Activated T-cell treated with anti-CD3 and anti-CD28 coated beads for 24 hours (primary cell): ENCODE measurements at regions not wholly inside any gene's neighbourhood (a gene's known extent, or its start where the extent isn't known, plus 50 kb on each side); places are given as distances from the start of the nearest gene placed in this dataset.
"Not testable (repeated sequence)": the region's sequence is repeated elsewhere in the genome, so short reads cannot be mapped to it uniquely, and the experiment has no call there.

Source experiments
- DNase-seq: peaks from one replicate; pipeline ENCODE4 v3.0.0-alpha.2; 2020; ENCODE audit warnings: low read depth

- DNase-seq = not testable (repeated sequence)
These were observed 51.8 kb upstream of the SLC39A8 start for GRCh38 chr4:102397056-102397455.

DNA sequence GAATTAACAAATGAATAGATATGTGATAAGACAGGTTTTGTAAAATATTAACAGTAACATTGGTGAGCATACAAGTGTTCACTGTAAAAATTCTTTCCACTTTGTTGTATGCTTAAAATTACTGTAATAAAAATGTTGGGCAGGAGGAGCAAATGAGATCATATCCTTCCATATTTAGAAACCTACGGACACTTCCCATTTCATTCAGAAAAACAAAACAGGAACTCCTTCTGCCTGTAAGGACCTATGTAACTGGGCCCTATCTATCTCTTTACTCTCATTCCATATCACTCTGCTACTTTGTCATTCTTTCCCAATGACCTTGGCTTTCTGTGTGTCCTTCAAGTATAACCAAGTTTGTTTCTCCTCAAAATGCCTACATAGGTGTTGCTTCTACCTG is 53.7 kb upstream of the SLC39A8 start:
- no peak for DNase-seq

DNA sequence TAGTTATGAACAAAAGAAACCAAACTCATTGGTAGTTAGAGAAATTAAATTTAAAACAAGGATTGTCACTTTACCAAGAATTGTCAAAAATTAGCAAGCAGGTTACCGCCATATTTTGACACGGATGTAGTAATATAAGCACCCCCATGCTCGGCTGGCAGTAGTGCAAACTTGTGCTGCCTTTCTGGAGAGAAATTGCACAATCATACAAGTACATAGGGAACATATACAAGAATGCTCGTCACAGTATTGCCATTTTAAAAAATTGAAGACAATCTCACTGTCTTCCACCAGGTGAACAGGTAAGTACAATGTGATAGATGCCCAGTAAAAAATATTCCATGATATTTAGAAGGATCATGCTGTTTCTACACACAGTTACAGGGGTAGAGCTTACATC is 55.6 kb upstream of the SLC39A8 start:
- no peak for DNase-seq

GRCh38 chr4:102402223-102402622 is 56.9 kb upstream of the SLC39A8 start:
- DNase-seq = no peak

DNA sequence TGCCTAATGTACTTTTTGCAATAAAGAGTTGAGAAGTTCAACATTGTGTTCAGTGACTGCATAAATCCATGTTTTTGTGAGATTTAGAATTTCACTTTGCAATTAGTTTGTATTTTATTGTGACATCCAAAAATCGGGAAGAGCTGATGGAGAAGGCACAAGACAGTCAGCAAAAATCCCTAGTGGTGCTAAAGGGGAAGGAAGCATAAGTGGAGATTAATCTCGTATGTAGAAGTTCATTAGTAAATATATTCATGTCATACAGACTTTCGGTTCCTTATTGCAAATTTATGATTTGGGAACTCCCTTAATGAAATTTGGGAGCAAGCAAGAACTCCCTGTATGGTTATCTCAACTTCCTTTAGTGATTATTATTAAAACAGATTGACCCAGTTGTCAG is 57.8 kb upstream of the SLC39A8 start:
- DNase-seq = no peak

- DNase-seq = no peak
These were observed 59.2 kb upstream of the SLC39A8 start for GRCh38 chr4:102404431-102404969.

DNA sequence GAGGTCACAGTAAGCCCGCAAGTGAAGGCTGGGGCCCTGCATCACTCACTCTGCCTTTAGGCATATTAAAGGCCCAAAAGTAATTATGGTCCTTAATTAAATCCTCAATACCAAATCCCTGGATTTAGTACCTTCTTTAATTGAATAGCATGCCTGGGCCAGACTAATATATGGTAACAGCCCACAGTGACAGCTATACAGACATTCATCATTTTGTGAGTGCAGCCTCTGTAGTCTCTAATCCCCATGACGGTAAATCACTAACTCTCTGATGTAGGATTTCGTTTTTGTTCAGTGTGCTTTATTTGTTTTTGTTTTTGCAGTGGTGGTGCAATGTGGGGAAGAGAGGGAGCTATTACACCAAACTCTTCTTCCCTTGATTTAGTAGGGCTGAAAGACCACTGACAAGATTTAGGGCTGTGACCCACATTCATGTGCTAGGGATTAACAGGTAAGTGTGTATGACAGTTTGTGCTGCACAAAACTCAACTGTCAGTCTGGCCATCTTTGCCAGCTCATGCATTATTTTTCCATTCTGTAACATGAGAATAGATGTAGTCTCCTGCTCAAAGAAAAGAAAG is 60.6 kb upstream of the SLC39A8 start:
- no peak for DNase-seq

DNA sequence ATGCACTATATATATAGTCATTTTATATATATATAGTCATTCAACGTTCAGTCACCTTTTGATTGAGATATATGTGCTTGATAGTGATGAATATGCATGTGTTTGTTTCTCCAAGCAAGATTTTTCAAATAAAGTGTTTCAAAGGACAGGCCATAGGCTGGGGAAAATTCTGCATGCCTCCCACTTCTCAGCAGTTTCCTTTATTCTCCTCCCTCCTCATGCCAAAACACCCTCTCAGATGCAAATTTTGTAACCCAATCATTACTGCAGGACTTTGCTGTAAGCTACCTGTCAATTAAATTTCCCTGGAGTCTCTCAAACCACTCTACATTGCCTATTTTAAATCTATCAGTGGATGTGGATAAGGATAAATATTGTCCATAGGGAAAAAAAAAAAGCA is 65.6 kb upstream of the SLC39A8 start:
- not testable (repeated sequence) for DNase-seq

- DNase-seq = no peak
These were observed 66.1 kb upstream of the SLC39A8 start for GRCh38 chr4:102411408-102411807.

DNA sequence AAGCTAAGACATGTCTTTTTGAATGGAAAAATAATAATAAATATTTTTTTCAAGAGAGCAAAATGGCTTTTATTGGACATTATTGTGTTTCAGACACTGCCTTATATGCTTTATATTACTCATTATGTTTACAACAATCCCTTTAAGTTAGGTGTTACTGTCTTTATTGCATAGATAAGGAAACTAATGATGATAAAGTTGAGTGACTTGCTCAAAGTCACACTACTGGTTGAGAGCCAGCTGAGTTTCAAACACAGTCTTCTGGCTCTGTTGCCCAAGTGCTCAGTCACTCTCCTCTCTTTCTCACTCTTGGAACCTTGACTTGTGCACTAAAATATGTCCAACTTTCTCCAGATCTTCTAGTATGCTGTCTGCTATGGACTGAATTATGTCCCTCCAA is 71.5 kb upstream of the SLC39A8 start:
- DNase-seq = no peak

DNA sequence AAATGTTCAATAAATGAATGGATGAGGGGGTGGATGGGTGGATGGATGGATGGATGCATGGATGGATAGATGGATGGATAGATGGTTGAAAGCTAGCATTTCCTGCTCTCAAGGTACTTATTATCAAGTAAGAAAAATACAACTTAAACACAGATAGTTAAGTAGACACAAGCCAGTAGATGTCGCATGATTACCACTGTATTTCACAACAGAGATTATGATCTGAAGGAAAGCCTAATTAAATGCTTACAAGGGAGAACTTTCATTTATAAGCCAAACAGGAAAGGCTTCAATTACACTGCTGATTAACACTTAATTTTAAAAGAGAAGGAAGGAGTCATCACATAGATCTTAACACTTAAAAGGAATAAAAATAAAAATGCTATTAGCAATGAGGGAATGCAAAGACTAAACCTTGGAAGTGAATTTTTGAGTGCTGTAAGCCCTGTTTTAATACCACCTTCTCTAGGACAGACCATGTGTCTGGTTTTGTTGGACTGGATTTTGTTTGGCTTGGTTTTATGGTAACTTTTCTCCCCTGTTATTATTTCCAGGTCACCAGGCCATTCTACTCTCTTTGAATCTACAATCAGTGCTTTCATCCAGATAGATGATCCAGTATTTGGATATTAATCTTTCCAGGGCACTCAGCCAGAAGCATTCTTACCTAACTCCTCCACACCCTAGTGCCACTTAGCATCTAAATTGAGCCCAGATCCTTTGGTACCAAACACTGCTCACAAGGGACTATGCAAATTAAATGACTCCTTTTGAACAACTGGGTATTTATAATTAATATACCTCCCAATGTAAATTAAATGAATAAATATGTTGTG is 75.5 kb upstream of the SLC39A8 start:
- no peak for DNase-seq

DNA sequence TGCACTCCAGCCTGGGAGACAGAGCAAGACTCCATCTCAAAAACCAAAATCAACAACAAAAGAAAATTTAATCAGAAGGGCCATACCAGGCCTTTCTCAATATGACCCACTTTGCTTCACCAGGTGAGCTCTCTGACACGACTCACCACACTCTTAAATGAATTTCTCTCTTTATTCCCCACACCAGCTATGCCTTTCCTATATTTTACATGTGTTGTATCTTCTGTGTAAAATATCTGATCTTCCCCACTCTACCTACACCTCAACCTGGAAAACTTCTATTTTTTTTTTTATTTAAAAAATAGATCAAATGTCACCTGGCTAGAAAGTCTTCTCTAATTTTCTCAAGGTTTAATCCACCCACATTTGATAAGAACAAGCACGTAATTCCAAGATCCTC is 77.6 kb upstream of the SLC39A8 start:
- no peak for DNase-seq

DNA sequence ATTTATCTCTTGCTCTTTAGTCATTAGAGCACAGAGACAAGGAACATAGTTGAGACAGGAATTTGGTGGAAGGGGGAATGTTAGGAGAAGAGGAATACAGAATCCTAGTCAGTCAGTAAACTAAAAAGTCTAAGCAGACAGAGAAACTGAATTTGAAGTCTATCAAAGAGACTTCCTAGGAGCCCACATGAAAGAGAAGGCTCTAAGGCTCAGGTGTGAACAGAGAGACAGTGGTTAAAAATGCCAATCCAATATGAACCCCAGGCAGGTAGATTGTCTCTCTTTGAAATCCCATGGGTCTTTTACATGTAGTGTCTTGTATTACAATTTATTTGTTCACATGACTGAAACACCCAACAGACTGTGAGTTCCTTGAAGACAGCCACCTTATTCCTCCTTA is 77.8 kb upstream of the NFKB1 start:
- no peak for DNase-seq

GRCh38 chr4:102427371-102427998 is 73.7 kb upstream of the NFKB1 start:
- DNase-seq = no peak

DNA sequence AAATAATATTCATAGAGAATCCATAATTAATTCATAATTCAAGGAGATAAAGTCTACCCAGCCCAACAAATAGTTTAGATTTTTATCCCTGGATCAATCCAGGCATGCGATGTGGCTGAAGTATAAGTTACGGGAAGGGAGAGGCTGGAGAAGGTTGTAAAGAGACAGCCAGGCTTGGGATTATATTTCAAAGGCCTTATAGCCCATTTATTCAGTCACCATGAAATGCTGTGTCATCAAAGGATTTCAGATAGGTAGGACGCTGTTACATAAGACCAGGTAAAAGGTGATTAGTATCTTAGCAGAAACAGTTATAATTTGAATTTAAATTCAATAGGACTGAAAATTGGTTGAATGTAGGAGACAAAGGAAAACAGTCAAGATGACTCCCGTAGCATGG is 73.0 kb upstream of the NFKB1 start:
- no peak for DNase-seq

DNA sequence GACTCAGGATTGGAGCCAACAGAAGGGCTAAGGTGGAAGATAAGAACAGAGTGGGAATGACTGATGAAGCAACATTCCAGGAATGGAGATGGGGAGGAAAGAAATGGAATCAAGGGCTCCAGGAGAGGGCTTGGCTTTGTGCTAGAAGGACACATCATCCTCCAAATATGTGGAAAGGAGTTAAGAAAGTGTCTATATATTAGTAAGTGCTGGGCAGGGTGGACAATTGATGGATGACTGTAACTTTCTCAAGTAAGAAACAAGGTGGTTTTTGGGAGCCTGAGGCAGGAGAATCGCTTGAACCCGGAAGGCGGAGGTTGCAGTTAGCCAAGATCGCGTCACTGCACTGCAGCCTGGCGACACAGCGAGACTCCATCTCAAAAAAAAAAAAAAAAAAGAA is 71.6 kb upstream of the NFKB1 start:
- DNase-seq = no peak

DNA sequence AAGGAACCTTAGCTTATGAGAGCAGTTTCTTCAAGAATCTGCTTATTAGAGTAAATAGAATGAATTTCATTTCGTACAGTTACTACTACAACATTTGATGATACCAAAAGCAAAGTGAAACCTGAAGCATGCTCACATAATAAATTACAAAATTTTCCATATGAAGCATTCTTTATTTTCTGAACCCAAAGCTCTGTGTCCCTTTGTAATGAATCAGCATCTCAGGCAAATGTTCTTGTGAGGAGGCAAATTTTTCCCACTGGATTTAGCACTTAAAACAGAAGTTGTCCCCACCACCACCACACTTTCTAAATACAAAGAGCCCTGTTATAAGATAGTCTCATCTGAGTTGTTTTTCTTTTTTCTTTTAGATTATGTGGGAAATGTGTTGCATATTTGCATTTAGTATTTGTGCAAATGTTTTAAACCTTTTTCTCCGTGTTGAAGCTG is 70.7 kb upstream of the NFKB1 start:
- DNase-seq = no peak

GRCh38 chr4:102431608-102431961 is 69.6 kb upstream of the NFKB1 start:
- no peak for DNase-seq

- DNase-seq = no peak
These were observed 64.0 kb upstream of the NFKB1 start for GRCh38 chr4:102437111-102437510.

GRCh38 chr4:102438396-102439235 is 62.5 kb upstream of the NFKB1 start:
- DNase-seq = no peak

GRCh38 chr4:102439236-102439614 is 61.9 kb upstream of the NFKB1 start:
- no peak for DNase-seq

GRCh38 chr4:102439812-102440211 is 61.3 kb upstream of the NFKB1 start:
- DNase-seq = no peak
